ENCODE measurements at regions not wholly inside any gene's neighbourhood (a gene's known extent, or its start where the extent isn't known, plus 50 kb on each side); places are given as distances from the start of the nearest gene placed in this dataset.

- no peak overlapping the region for H3K4me3 Mint-ChIP-seq
- peaks cover 14% of the 10 kb centered on the region for H3K27me3 Mint-ChIP-seq
- H3K36me3 Mint-ChIP-seq: no peaks in the 10 kb centered on the region
- H3K9me3 Mint-ChIP-seq: peaks cover 1 to 14% (median 13%) of the 10 kb centered on the region in 3 donors
- no peak overlapping the region for H3K27ac Mint-ChIP-seq
- peaks cover 12 to 13% (median 12%) of the 10 kb centered on the region in 3 donors for H3K4me1 Mint-ChIP-seq
These were observed 365.7 kb upstream of the TNP1 start for GRCh38 chr2:217225596-217225995.

DNA sequence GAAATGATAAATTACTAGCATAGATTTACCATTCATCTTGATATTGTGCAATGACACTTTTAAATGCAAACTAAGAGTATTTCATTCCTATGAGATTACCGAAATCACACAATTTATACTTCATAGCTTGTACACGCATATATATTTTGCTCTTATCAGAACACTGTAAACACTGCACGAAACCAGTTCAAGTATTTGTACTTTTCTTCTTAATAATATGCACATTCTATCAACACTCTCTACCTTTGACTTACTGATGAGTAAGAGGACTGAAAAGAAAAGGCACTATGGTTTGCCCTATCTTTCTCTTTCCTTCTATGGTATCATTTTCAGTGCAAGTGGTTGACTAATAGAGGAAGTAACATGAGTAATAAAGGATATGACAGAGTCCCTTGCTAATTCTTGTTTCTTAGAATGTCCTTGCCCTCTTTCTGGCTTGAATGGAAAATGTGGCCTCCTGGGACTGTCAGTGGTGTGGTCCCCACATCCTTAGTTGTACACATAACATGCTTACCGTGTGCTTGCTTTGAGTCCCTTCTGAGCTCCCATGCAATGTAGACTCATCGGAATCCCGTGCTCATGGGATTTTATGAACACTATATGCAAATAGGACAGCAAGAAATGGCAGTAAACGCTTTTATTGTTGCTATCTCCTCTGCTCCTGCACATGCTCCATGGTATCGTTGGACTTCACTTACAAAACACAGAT lies 363.5 kb upstream of the TNP1 start:
- H3K36me3 Mint-ChIP-seq: no peaks in the 10 kb centered on the region
- peaks cover 1 to 16% (median 13%) of the 10 kb centered on the region in 3 donors for H3K9me3 Mint-ChIP-seq
- peaks cover 12 to 13% (median 12%) of the 10 kb centered on the region in 3 donors for H3K4me1 Mint-ChIP-seq
- H3K4me3 Mint-ChIP-seq: peak overlapping the region in 1 of 4 donors; percentile 82
- peaks cover 17% of the 10 kb centered on the region for H3K27me3 Mint-ChIP-seq
- peak overlapping the region in 2 of 3 donors; percentile 80 to 95 for H3K27ac Mint-ChIP-seq

- H3K4me3 Mint-ChIP-seq: peak overlapping the region in 2 of 4 donors; percentile 6 to 65
- peaks cover 23% of the 10 kb centered on the region for H3K27me3 Mint-ChIP-seq
- H3K36me3 Mint-ChIP-seq: no peaks in the 10 kb centered on the region
- H3K9me3 Mint-ChIP-seq: peaks cover 1 to 16% (median 13%) of the 10 kb centered on the region in 3 donors
- peaks cover 12 to 13% (median 12%) of the 10 kb centered on the region in 3 donors for H3K4me1 Mint-ChIP-seq
- H3K27ac Mint-ChIP-seq: peak overlapping the region; percentile 8 to 83 (median 80)
These were observed 362.5 kb upstream of the TNP1 start for GRCh38 chr2:217222309-217222910.

GRCh38 chr2:217220228-217221013 lies 360.6 kb upstream of the TNP1 start:
- Mint-ChIP-seq H3K27ac (no peak overlapping the region), H3K4me1 (peaks cover 12 to 13% (median 12%) of the 10 kb centered on the region in 3 donors), H3K9me3 (peaks cover 0 to 19% (median 9%) of the 10 kb centered on the region in 3 donors), H3K4me3 (no peak overlapping the region), H3K27me3 (peaks cover 26% of the 10 kb centered on the region), H3K36me3 (no peaks in the 10 kb centered on the region)

DNA sequence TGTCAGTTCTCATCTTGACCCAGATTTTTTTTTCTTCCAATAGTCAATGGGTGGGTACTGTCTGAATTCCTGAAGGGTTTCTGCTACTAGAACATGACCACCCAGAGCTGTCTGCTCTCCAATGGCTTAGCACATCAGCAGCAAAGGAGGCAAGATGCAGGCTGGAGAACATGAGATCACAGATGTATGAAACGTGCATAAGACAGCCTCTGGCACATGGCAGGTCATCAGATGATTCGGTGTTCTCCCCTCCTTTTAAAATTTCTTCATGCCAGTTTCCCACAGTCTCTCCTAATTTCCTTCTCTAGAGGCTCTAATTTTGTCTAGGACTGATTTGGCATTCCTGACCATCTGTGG lies 359.3 kb upstream of the TNP1 start:
- peaks cover 25% of the 10 kb centered on the region for H3K27me3 Mint-ChIP-seq
- H3K4me1 Mint-ChIP-seq: peaks cover 12 to 13% (median 12%) of the 10 kb centered on the region in 3 donors
- no peak overlapping the region for H3K27ac Mint-ChIP-seq

GRCh38 chr2:217218269-217219163 lies 358.7 kb upstream of the TNP1 start:
- peak overlapping the region in 1 of 4 donors; percentile 67 for H3K4me3 Mint-ChIP-seq
- H3K36me3 Mint-ChIP-seq: no peaks in the 10 kb centered on the region
- H3K27ac Mint-ChIP-seq: no peak overlapping the region
- peaks cover 25% of the 10 kb centered on the region for H3K27me3 Mint-ChIP-seq
- H3K4me1 Mint-ChIP-seq: peaks cover 9 to 10% (median 9%) of the 10 kb centered on the region in 3 donors
- H3K9me3 Mint-ChIP-seq: peaks cover 0 to 18% (median 11%) of the 10 kb centered on the region in 3 donors

More for the DNA sequence above, 359.3 kb upstream of the TNP1 start:
- H3K9me3 Mint-ChIP-seq: peaks cover 0 to 20% (median 11%) of the 10 kb centered on the region in 3 donors
- no peaks in the 10 kb centered on the region for H3K36me3 Mint-ChIP-seq
- H3K4me3 Mint-ChIP-seq: no peak overlapping the region

GRCh38 chr2:217216982-217217381 lies 357.1 kb upstream of the TNP1 start:
- Mint-ChIP-seq H3K9me3 (peaks cover 0 to 9% (median 4%) of the 10 kb centered on the region in 3 donors), H3K27ac (no peak overlapping the region), H3K4me1 (no peaks in the 10 kb centered on the region), H3K27me3 (peaks cover 25% of the 10 kb centered on the region), H3K4me3 (no peak overlapping the region), H3K36me3 (no peaks in the 10 kb centered on the region)

GRCh38 chr2:217216316-217216715 lies 356.5 kb upstream of the TNP1 start:
- Mint-ChIP-seq H3K4me1 (no peaks in the 10 kb centered on the region), H3K4me3 (no peak overlapping the region), H3K27ac (no peak overlapping the region), H3K36me3 (no peaks in the 10 kb centered on the region), H3K27me3 (peaks cover 25% of the 10 kb centered on the region), H3K9me3 (peaks cover 0 to 9% (median 4%) of the 10 kb centered on the region in 3 donors)

DNA sequence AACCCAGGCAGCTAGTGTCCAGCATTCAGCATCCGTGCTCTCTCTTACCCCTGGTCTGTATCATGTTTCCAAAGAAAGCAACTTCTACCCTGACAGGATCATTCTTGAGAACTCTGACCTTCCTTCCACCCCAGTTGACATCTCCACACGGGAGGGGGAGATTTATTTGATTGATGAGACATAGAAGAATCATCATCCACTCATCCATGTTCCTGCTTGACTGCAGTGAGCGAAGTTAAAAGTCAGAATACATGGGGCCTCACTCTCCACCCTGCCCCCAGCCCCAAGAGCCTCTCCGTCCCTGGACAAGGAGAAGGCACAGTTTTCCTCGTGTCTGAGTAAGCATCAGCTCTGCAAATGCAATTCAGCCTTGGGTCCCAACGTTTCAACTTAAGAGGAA lies 356.0 kb upstream of the TNP1 start:
- Mint-ChIP-seq H3K4me3 (no peak overlapping the region), H3K36me3 (no peaks in the 10 kb centered on the region), H3K4me1 (no peaks in the 10 kb centered on the region), H3K27ac (no peak overlapping the region), H3K27me3 (peaks cover 28% of the 10 kb centered on the region), H3K9me3 (peaks cover 0 to 9% (median 4%) of the 10 kb centered on the region in 3 donors)

DNA sequence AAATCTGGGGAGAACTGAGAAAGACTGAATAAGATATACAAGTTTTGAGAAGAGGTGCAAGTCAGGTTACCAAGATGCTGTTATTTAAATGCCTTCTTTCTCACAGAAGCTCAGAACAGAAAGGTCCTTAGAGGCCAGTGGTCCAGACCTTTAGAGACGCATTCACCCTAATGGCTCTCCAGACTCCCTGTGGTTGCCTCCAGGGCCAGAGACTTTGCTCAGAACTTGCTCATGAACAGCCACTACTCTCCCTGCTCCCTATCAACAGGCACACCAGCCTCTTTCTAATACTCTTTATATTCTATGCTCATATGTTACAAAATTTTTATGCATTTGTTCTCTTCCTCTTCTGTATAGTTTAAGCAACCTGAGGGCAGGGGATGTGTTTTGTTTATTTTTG lies 349.0 kb upstream of the TNP1 start:
- Mint-ChIP-seq H3K36me3 (no peaks in the 10 kb centered on the region), H3K9me3 (peaks cover 6 to 10% (median 8%) of the 10 kb centered on the region in 3 donors), H3K27ac (no peak overlapping the region), H3K4me3 (no peak overlapping the region), H3K4me1 (peaks cover 0 to 1% (median 0%) of the 10 kb centered on the region in 3 donors), H3K27me3 (peaks cover 34% of the 10 kb centered on the region)

DNA sequence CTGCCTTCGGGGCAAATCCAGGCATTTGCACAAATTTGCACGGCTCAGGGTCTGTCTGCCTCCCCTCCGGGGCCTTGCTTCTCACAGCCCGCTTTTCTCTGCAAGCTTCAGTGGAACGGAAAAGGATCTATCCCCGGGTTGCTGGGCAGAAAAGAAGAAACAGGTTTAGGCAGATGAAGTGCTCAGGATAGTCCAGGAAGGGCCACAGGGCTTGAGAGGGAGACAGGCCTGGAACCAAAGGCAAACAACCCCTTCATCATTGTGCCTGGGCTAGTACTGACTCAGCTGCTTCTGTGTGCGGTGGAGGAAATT lies 347.8 kb upstream of the TNP1 start:
- H3K27ac Mint-ChIP-seq: no peak overlapping the region
- H3K4me1 Mint-ChIP-seq: peaks cover 0 to 1% (median 0%) of the 10 kb centered on the region in 3 donors
- peaks cover 34% of the 10 kb centered on the region for H3K27me3 Mint-ChIP-seq
- no peak overlapping the region for H3K4me3 Mint-ChIP-seq
- peaks cover 10 to 19% (median 14%) of the 10 kb centered on the region in 3 donors for H3K9me3 Mint-ChIP-seq
- no peaks in the 10 kb centered on the region for H3K36me3 Mint-ChIP-seq

DNA sequence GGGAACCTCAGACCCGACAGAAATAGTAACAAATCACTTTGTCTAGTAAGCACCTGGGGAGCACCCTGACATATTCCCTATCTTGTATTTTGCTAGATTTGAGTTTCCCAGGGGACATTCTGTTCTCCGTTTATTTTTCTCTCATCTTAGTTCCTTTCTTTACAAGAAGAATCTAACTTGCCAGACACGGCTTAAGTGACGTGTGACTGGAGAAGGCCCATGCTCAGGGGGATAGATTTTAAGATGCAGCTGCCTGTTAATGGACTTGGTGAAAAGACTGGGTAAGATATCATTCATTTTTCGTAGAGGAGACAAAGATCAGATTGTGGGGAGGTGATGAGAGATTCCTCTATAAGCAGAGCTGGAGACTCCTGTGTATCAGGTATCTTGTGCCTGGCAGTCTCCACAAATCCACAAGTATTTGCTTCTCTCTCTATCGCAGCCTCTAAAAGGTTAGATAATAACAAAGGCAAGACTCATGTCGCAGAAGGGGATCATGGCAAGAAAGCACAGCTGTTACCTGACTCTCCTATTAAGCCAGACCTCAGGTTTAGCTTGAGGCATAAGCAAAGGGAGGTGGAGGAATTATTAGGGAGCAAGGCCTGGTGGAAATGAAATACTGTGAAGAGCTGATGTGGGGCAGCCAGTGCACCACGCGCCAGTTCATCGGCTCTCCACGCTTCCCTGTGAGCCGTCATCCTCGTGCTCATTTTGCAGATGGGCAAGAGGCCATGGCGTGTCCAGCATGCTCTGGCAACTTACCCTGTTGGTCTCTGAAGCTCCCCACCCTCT lies 347.2 kb upstream of the TNP1 start:
- no peaks in the 10 kb centered on the region for H3K36me3 Mint-ChIP-seq
- H3K27me3 Mint-ChIP-seq: peaks cover 34% of the 10 kb centered on the region
- peaks cover 10 to 19% (median 14%) of the 10 kb centered on the region in 3 donors for H3K9me3 Mint-ChIP-seq
- H3K27ac Mint-ChIP-seq: no peak overlapping the region
- H3K4me1 Mint-ChIP-seq: peaks cover 0 to 1% (median 0%) of the 10 kb centered on the region in 3 donors
- H3K4me3 Mint-ChIP-seq: no peak overlapping the region

GRCh38 chr2:217206016-217206725 lies 346.3 kb upstream of the TNP1 start:
- Mint-ChIP-seq H3K4me3 (no peak overlapping the region), H3K36me3 (no peaks in the 10 kb centered on the region), H3K4me1 (peaks cover 0 to 1% (median 0%) of the 10 kb centered on the region in 3 donors), H3K27me3 (peaks cover 36% of the 10 kb centered on the region), H3K9me3 (peaks cover 10 to 19% (median 14%) of the 10 kb centered on the region in 3 donors), H3K27ac (no peak overlapping the region)

All from IgD-negative memory B cell (primary cell).